OCI-LY1 (cell line): ENCODE measurements at regions not wholly inside any gene's neighbourhood (a gene's known extent, or its start where the extent isn't known, plus 50 kb on each side); places are given as distances from the start of the nearest gene placed in this dataset.

ENCODE experiments used
- H2AFZ ChIP-seq: fragments of 200-600 bp; sonication (generic), shearing (Covaris generic); 2 replicates; pipeline ENCODE4 v1.6.0; 2014; ENCODE audit warnings: antibody characterized with exemption, mild to moderate bottlenecking, low read length
- H3F3A ChIP-seq: fragments of 200-600 bp; sonication (generic), shearing (Covaris generic); 2 replicates; pipeline ENCODE4 v1.6.0; 2014; ENCODE audit warnings: mild to moderate bottlenecking, antibody characterized with exemption, low read length, moderate library complexity; ENCODE audit not compliant: insufficient read depth
- H3K27ac ChIP-seq: fragments of 200-600 bp; sonication (generic); 2 replicates; pipeline ENCODE4 v1.5.1; 2014; ENCODE audit warnings: low read length, mixed run types, mild to moderate bottlenecking, low read depth; ENCODE audit not compliant: poor library complexity, severe bottlenecking
- H3K27me3 ChIP-seq: fragments of 200-600 bp; sonication (generic); 2 replicates; pipeline ENCODE4 v1.6.0; 2014; ENCODE audit warnings: antibody characterized with exemption, mild to moderate bottlenecking, low read length, moderate library complexity; ENCODE audit not compliant: insufficient read depth
- H3K36me3 ChIP-seq: fragments of 200-600 bp; sonication (generic); 2 replicates; pipeline ENCODE4 v1.6.1; 2014; ENCODE audit warnings: mild to moderate bottlenecking, antibody characterized with exemption, low read length, moderate library complexity, mixed read lengths; ENCODE audit not compliant: insufficient read depth
- H3K4me1 ChIP-seq: fragments of 200-600 bp; sonication (generic); 2 replicates; pipeline ENCODE4 v1.5.1; 2014; ENCODE audit warnings: mild to moderate bottlenecking, low read length, moderate library complexity; ENCODE audit not compliant: insufficient read depth, severe bottlenecking
- H3K4me2 ChIP-seq: fragments of 200-600 bp; sonication (generic), shearing (Covaris generic); 2 replicates; pipeline ENCODE4 v1.6.1; 2014; ENCODE audit warnings: low read length
- H3K4me3 ChIP-seq: fragments of 200-600 bp; sonication (generic); 2 replicates; pipeline ENCODE4 v1.5.1; 2014; ENCODE audit warnings: low read length, low read depth, mild to moderate bottlenecking, mixed read lengths; ENCODE audit not compliant: poor library complexity, severe bottlenecking
- H3K79me2 ChIP-seq: fragments of 200-600 bp; shearing (Covaris generic); 2 replicates; pipeline ENCODE4 v1.6.1; 2016; ENCODE audit warnings: mixed run types, low read length, mixed read lengths; ENCODE audit not compliant: insufficient read depth
- H3K9ac ChIP-seq: fragments of 200-600 bp; sonication (generic), shearing (Covaris generic); 2 replicates; pipeline ENCODE4 v1.6.1; 2014; ENCODE audit warnings: mild to moderate bottlenecking, low read length, mixed read lengths
- H3K9me2 ChIP-seq: fragments of 200-600 bp; sonication (generic), shearing (Covaris generic); 2 replicates; pipeline ENCODE4 v1.6.1; 2014; ENCODE audit warnings: low read depth, mild to moderate bottlenecking, low read length, mixed read lengths
- H3K9me3 ChIP-seq: fragments of 200-600 bp; shearing (Covaris generic); 2 replicates; pipeline ENCODE4 v1.6.1; 2014; ENCODE audit warnings: low read length, mixed read lengths
- H4K20me1 ChIP-seq: fragments of 200-600 bp; sonication (generic), shearing (Covaris generic); 2 replicates; pipeline ENCODE4 v1.6.0; 2016; ENCODE audit warnings: mild to moderate bottlenecking, low read length; ENCODE audit not compliant: insufficient read depth
- EZH2 ChIP-seq: fragments of 200-600 bp; sonication (generic), shearing (Covaris generic); IDR thresholded peaks from 2 replicates; pipeline ENCODE4 v1.8.0; 2017; ENCODE audit warnings: borderline replicate concordance, mixed run types, mild to moderate bottlenecking, antibody characterized with exemption, low read length, moderate library complexity, mixed read lengths
- TF ChIP-seq, protein P1 (sequence below): fragments of 200-600 bp; sonication (generic), shearing (Covaris generic); IDR thresholded peaks from 2 replicates; pipeline ENCODE4 v1.5.1; 2017; ENCODE audit warnings: mild to moderate bottlenecking, antibody characterized with exemption, low read length, moderate library complexity, mixed read lengths

DNA sequence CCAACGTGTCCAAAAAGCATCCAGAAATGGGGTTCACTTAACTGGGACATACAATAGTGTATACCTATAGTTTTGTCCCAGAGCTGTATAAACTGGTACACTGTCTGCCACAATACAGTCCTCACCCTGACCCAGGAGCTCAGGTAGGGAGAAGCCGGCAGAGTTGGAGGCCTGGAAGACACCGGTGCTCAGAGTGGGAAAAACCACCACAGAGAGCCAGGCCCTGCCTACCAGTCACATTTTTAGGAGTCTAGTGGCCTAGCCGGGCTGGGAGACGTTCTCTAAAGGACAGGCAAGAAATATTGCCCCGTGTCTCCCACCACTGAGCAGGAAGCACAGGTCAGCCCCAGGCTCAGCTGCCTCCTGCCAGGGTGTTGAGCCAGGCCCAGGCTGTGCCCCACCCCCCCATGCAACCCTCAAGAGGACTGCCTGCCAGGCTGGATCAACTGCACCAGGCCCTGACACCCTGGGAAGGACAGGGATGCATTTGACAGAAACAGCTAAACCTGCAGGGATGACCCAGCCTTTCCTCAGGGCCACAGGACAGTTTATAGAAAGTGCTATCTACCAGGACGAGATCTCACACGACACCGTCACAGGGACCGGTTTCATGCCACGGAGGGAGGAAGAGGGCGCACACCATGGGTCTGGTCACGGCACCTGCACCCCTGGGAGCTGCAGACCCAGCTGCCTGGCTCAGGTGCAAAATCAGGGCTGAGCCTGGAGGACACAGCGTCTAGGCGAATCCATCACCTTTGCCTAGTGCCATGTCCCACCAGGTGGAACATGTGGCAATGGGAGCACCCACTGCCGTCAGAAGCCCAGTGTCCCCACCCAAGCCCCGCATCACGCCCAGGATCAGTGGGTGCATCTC, 89.9 kb downstream of the TMEM18 start:
- Histone ChIP-seq H3K36me3 (no peaks in the 10 kb centered on the region), H3K27ac (no peak overlapping the region), H3K27me3 (no peaks in the 10 kb centered on the region; the same call in 1 of the 2 replicates), H3K9me3 (no peaks in the 10 kb centered on the region), H4K20me1 (no peaks in the 10 kb centered on the region), H3K9ac (no peak overlapping the region), H3K4me2 (no peak overlapping the region), H3K79me2 (no peaks in the 10 kb centered on the region), H2AFZ (no peak overlapping the region), H3K9me2 (no peaks in the 10 kb centered on the region), H3K4me1 (peaks cover 9% of the 10 kb centered on the region), H3K4me3 (no peak overlapping the region), H3F3A (no peaks in the 10 kb centered on the region)
- TF ChIP-seq, protein P1, sequence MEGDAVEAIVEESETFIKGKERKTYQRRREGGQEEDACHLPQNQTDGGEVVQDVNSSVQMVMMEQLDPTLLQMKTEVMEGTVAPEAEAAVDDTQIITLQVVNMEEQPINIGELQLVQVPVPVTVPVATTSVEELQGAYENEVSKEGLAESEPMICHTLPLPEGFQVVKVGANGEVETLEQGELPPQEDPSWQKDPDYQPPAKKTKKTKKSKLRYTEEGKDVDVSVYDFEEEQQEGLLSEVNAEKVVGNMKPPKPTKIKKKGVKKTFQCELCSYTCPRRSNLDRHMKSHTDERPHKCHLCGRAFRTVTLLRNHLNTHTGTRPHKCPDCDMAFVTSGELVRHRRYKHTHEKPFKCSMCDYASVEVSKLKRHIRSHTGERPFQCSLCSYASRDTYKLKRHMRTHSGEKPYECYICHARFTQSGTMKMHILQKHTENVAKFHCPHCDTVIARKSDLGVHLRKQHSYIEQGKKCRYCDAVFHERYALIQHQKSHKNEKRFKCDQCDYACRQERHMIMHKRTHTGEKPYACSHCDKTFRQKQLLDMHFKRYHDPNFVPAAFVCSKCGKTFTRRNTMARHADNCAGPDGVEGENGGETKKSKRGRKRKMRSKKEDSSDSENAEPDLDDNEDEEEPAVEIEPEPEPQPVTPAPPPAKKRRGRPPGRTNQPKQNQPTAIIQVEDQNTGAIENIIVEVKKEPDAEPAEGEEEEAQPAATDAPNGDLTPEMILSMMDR = no peak
- TF ChIP-seq EZH2 = no peak

DNA sequence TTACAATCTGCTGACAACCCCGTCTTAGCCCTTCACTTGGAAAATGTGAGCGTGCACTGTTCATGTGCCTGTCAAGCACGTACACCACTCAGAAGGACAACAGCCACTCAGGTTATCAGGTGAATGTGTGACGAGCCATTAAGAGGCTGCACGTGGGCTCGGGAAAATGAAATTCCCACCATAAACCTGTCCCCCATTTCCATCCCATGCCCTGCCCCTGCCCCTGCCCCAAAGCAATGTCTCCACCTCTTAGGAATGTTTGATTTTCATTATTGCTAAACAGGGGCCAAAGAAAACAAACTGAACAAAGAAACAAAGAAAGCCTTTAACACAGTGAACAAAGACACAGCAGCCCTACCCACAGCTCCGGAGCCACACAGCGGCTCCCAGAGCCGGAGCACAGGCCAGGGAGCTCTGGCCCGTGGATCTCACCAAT, 90.5 kb downstream of the TMEM18 start:
- H3K9ac ChIP-seq = no peak overlapping the region
- H3K9me2 ChIP-seq = no peaks in the 10 kb centered on the region
- no peak overlapping the region for H3K4me3 ChIP-seq
- no peaks in the 10 kb centered on the region for H4K20me1 ChIP-seq
- H3K79me2 ChIP-seq = no peaks in the 10 kb centered on the region
- no peak overlapping the region for H3K4me2 ChIP-seq
- H3K9me3 ChIP-seq = no peaks in the 10 kb centered on the region
- H2AFZ ChIP-seq = no peak overlapping the region
- TF ChIP-seq EZH2 = no peak
- TF ChIP-seq, protein P1 = no peak
- H3K4me1 ChIP-seq = peaks cover 9% of the 10 kb centered on the region
- H3K27me3 ChIP-seq = no peaks in the 10 kb centered on the region; the same call in 1 of the 2 replicates
- no peak overlapping the region for H3K27ac ChIP-seq
- no peaks in the 10 kb centered on the region for H3K36me3 ChIP-seq
- H3F3A ChIP-seq = no peaks in the 10 kb centered on the region

DNA sequence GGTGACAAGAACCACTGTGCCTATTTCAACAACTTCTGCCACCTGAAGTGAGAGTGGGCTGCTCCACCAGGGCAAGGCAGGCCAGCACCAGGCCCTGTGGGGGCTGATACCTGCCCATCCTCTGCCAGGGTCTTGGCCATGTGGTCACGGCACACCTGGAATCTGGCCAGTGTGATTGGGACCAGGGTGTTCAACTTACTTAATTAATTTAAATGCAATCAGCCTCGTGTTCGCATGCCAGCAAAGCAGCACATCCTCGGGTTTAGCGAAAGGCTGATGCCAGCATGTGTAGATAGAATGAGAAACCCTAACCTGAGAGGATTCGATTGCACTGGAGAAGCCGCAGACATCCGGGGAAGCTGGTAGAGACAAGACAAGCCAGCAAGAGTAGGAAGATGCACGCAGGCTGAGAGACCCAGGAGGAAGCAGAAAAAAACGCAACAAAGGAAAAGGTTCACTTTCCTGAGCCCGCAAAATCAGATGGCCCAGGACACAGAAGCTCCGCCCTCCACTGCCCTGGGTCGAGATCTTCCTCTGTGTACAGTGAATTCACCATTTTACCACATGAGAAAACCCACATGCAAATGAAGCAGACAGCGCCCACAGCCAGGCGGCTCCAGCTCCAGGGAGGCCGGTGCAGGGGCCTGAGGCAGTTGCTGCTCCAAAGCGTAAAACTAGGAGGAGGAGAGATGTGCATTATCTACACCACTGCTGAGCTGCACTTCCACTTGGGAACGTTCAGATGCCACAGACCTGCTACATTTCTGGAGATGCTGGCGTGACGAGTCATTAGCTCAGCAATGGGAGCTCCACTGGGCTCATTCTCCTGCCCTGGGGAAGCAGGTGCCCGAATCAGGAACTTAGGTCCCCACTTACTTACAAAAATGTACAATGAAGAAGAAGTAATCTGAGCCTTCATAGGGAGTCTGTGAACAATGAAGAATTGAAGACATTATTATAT, 92.1 kb downstream of the TMEM18 start:
- H3K4me2 ChIP-seq = peak overlapping the region; percentile 21; the same call in 1 of the 2 replicates
- H3K27ac ChIP-seq = no peak overlapping the region
- H3K9me2 ChIP-seq = no peaks in the 10 kb centered on the region
- H3K4me3 ChIP-seq = no peak overlapping the region
- no peak overlapping the region for H2AFZ ChIP-seq
- TF ChIP-seq, protein P1 = no peak
- no peak for TF ChIP-seq EZH2
- H3K9ac ChIP-seq = no peak overlapping the region
- H3F3A ChIP-seq = no peaks in the 10 kb centered on the region
- H3K36me3 ChIP-seq = no peaks in the 10 kb centered on the region
- H3K4me1 ChIP-seq = peaks cover 9% of the 10 kb centered on the region
- H4K20me1 ChIP-seq = no peaks in the 10 kb centered on the region
- H3K9me3 ChIP-seq = no peaks in the 10 kb centered on the region
- no peaks in the 10 kb centered on the region; the same call in 1 of the 2 replicates for H3K27me3 ChIP-seq
- H3K79me2 ChIP-seq = no peaks in the 10 kb centered on the region
